BE2C (cell line): ENCODE measurements at regions not wholly inside any gene's neighbourhood (a gene's known extent, or its start where the extent isn't known, plus 50 kb on each side); places are given as distances from the start of the nearest gene placed in this dataset.

Experiments
- DNase-seq: peaks from one replicate; pipeline ENCODE4 v3.0.0-alpha.2; 2020
- H3K27me3 ChIP-seq: fragments of 250-450 bp; sonication (Bioruptor Pico); 2 replicates; pipeline ENCODE4 v1.5.1; 2020; ENCODE audit warnings: mild to moderate bottlenecking
- H3K36me3 ChIP-seq: fragments of 250-450 bp; sonication (Bioruptor Pico); 2 replicates; pipeline ENCODE4 v1.5.1; 2020; ENCODE audit warnings: mild to moderate bottlenecking
- H3K4me1 ChIP-seq: fragments of 250-450 bp; sonication (Bioruptor Pico); 2 replicates; pipeline ENCODE4 v1.5.1; 2020
- H3K4me3 ChIP-seq: 2 replicates; pipeline ENCODE4 v1.5.1; 2011; ENCODE audit warnings: low read depth, low read length
- H3K9me3 ChIP-seq: fragments of 250-450 bp; sonication (Bioruptor Pico); 2 replicates; pipeline ENCODE4 v1.5.1; 2020
- TF ChIP-seq, protein P1 (sequence below): IDR thresholded peaks from 2 replicates; pipeline ENCODE4 v1.5.1; 2012; ENCODE audit warnings: mild to moderate bottlenecking, low read depth, low read length

DNA sequence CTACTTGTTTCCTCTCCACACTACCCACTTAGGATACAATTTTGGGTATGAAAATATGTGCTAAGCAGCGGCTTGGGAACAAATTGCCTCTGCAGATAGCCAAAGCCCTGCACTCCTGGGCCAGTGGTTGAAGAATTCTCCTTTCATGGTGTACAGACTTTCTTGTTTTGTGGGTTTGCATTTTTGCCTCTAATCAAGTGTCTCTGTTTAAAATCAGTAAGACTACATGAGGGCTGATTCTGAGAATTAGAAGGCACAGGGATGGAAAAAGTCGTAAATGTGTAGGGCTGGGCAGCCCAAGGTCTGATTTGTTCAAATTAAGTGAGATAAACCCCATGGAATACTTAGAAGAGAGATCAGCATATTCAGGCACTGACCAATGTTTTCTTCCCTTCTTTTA is 103.7 kb upstream of the CD180 start:
- TF ChIP-seq, protein P1, sequence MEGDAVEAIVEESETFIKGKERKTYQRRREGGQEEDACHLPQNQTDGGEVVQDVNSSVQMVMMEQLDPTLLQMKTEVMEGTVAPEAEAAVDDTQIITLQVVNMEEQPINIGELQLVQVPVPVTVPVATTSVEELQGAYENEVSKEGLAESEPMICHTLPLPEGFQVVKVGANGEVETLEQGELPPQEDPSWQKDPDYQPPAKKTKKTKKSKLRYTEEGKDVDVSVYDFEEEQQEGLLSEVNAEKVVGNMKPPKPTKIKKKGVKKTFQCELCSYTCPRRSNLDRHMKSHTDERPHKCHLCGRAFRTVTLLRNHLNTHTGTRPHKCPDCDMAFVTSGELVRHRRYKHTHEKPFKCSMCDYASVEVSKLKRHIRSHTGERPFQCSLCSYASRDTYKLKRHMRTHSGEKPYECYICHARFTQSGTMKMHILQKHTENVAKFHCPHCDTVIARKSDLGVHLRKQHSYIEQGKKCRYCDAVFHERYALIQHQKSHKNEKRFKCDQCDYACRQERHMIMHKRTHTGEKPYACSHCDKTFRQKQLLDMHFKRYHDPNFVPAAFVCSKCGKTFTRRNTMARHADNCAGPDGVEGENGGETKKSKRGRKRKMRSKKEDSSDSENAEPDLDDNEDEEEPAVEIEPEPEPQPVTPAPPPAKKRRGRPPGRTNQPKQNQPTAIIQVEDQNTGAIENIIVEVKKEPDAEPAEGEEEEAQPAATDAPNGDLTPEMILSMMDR, result no peak
- H3K4me1 ChIP-seq, result peaks cover 3% of the 10 kb centered on the region; the same call in 1 of the 2 replicates
- H3K36me3 ChIP-seq, result no peaks in the 10 kb centered on the region
- DNase-seq, result no peak
- no peak overlapping the region for H3K4me3 ChIP-seq
- no peaks in the 10 kb centered on the region for H3K9me3 ChIP-seq
- H3K27me3 ChIP-seq, result no peaks in the 10 kb centered on the region

- DNase-seq, result no peak
- TF ChIP-seq, protein P1, result no peak
- H3K27me3 ChIP-seq, result no peaks in the 10 kb centered on the region
- H3K4me3 ChIP-seq, result no peak overlapping the region
- no peaks in the 10 kb centered on the region for H3K9me3 ChIP-seq
- H3K4me1 ChIP-seq, result peaks cover 3% of the 10 kb centered on the region; the same call in 1 of the 2 replicates
- H3K36me3 ChIP-seq, result no peaks in the 10 kb centered on the region
Measured at GRCh38 chr5:67299231-67299735, 102.7 kb upstream of the CD180 start.

DNA sequence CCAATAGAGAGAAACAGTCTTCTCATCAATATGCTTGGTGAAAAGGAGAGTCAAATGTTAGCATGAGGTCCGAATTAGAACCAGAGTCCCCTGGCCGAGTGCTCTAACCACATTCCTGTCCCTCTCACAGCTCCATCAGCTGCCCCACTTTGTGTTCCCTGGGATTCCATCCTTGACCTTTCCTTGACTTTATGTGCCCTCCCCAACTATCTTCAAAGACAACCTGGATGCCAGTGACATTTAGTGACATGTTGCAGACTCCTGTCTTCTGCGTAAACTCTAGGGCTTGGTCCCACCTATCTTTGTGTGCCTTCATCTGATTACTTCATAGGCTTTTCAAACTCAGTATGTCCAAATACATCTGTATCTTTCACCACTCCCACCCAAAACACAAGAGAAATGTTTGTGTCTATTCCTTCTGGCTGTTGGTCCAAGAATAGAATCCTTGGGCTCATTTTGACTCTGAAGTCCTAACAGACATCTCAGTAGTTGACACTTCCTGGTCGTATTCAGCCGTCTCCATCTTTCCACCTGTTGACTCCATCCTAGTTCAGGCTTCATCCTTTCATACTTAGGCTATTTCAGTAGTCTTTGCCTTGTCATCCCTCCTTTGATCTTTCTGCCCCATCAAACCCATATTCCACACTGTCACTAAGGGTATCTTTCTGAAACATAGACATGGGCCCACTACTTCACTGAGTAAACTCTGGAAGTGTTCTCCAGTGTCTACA is 101.4 kb upstream of the CD180 start:
- TF ChIP-seq, protein P1, result no peak
- no peaks in the 10 kb centered on the region for H3K9me3 ChIP-seq
- DNase-seq, result no peak

DNA sequence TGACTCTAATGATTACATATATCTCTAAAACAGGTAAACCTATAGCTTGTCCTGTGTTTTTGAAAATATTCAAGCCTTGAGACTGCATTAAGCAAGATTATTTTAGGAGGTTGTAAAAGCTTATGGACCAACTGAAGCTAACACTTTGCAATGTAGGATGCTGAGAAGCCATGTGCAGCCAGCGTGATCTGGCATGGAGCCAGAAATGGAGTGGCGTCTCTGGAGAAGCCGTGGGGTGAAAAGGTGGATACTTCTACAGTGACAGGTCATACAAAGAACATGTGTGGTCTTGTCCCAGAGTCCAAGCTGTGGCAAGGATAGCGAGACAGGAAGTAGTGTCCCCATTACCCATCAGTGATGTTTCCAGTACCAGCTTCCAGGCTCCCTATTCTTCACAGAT is 100.8 kb upstream of the CD180 start:
- Histone ChIP-seq H3K27me3 (no peaks in the 10 kb centered on the region), H3K36me3 (no peaks in the 10 kb centered on the region), H3K4me3 (no peak overlapping the region), H3K9me3 (no peaks in the 10 kb centered on the region), H3K4me1 (peaks cover 3% of the 10 kb centered on the region; the same call in 1 of the 2 replicates)
- peak; percentile 64 for DNase-seq
- TF ChIP-seq, protein P1, result no peak

More for the DNA sequence above, 101.4 kb upstream of the CD180 start:
- H3K27me3 ChIP-seq, result no peaks in the 10 kb centered on the region
- no peaks in the 10 kb centered on the region for H3K36me3 ChIP-seq
- no peak overlapping the region for H3K4me3 ChIP-seq
- H3K4me1 ChIP-seq, result peaks cover 3% of the 10 kb centered on the region; the same call in 1 of the 2 replicates

DNA sequence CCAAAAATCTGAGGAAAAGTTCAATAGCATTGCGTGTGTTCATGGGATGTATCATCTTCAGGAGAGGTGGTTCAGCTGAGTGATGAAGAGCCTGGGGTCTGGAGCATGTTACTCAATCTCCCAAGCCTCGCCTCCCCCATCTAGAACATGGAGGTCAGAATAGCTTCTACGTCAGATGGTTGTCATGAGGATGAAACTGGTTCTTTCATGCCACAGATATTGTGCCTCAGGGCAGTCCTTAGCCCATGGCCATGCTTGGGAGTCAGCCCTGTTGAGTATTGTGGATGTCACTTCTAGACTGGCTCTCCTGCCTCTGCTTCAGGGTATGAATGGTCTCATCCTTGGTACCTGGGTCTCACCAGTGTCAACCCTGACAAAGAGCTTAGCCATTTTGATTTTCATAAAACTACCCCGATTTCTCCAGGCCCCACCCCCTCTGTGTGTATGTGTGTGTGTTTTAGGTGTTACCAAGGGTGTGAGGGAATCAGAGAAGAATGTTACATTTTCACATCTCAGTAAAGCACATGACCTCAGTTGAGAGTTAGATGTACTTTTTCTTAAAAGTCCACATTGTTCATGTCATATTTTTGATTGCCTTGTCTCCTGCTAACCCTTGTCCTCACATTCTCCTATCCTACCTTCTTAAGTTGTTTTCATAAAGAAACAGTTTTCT is 97.8 kb upstream of the CD180 start:
- Histone ChIP-seq H3K27me3 (no peaks in the 10 kb centered on the region), H3K4me1 (peaks cover 3% of the 10 kb centered on the region; the same call in 1 of the 2 replicates), H3K36me3 (no peaks in the 10 kb centered on the region), H3K9me3 (no peaks in the 10 kb centered on the region), H3K4me3 (no peak overlapping the region)
- no peak for DNase-seq
- TF ChIP-seq, protein P1, result no peak

GRCh38 chr5:67293226-67293625 is 96.6 kb upstream of the CD180 start:
- DNase-seq, result no peak
- Histone ChIP-seq H3K4me1 (peaks cover 3% of the 10 kb centered on the region; the same call in 1 of the 2 replicates), H3K9me3 (no peaks in the 10 kb centered on the region), H3K4me3 (no peak overlapping the region), H3K36me3 (no peaks in the 10 kb centered on the region), H3K27me3 (no peaks in the 10 kb centered on the region)
- TF ChIP-seq, protein P1, result no peak
